HEK293T (cell line): ENCODE measurements at regions not wholly inside any gene's neighbourhood (a gene's known extent, or its start where the extent isn't known, plus 50 kb on each side); places are given as distances from the start of the nearest gene placed in this dataset.

Experiments
- CTCF ChIA-PET: fragments of 350-600 bp; formaldehyde crosslinking; extraction: SDS; loops from one replicate; lab custom pipeline; 2021; ENCODE audit warnings: antibody characterized with exemption, inconsistent platforms; lab: Yijun Ruan, JAX
- POLR2A ChIA-PET: fragments of 350-600 bp; formaldehyde crosslinking; extraction: SDS; loops from one replicate; lab custom pipeline; 2020; ENCODE audit warnings: antibody characterized with exemption, inconsistent platforms; lab: Yijun Ruan, JAX
- DNase-seq: peaks from one replicate; pipeline ENCODE4 v3.0.0; 2012; ENCODE audit warnings: mixed read lengths; ENCODE audit errors: extremely low spot score
- ARNT ChIP-seq: fragments of 450-650 bp; IDR thresholded peaks from 2 replicates; pipeline ENCODE4 v1.6.1; 2017; ENCODE audit warnings: mild to moderate bottlenecking
- BHLHE40 ChIP-seq: fragments of 450-650 bp; IDR thresholded peaks from 2 replicates; pipeline ENCODE4 v1.6.1; 2016; ENCODE audit warnings: mild to moderate bottlenecking, moderate library complexity, borderline replicate concordance
- CTBP1 ChIP-seq: fragments of 450-650 bp; IDR thresholded peaks from 2 replicates; pipeline ENCODE4 v1.6.1; 2016; ENCODE audit warnings: borderline replicate concordance
- ELF4 ChIP-seq: fragments of 450-650 bp; IDR thresholded peaks from 2 replicates; pipeline ENCODE4 v1.6.1; 2017; ENCODE audit warnings: antibody characterized with exemption
- FOXA1 ChIP-seq: fragments of 450-650 bp; IDR thresholded peaks from 2 replicates; pipeline ENCODE4 v1.6.1; 2016; ENCODE audit warnings: mild to moderate bottlenecking
- FOXK2 ChIP-seq: fragments of 450-650 bp; IDR thresholded peaks from 2 replicates; pipeline ENCODE4 v1.6.1; 2016; ENCODE audit warnings: mild to moderate bottlenecking
- FOXM1 ChIP-seq: fragments of 450-650 bp; IDR thresholded peaks from 2 replicates; pipeline ENCODE4 v1.6.1; 2017; ENCODE audit warnings: mild to moderate bottlenecking, borderline replicate concordance
- HDGF ChIP-seq: fragments of 450-650 bp; IDR thresholded peaks from 2 replicates; pipeline ENCODE4 v1.6.1; 2017; ENCODE audit warnings: antibody characterized with exemption, borderline replicate concordance
- L3MBTL2 ChIP-seq: fragments of 450-650 bp; conservative IDR thresholded peaks from 2 replicates; pipeline ENCODE4 v1.6.1; 2016; ENCODE audit warnings: mild to moderate bottlenecking
- LEF1 ChIP-seq: fragments of 450-650 bp; IDR thresholded peaks from 2 replicates; pipeline ENCODE4 v1.6.1; 2017; ENCODE audit warnings: mild to moderate bottlenecking, borderline replicate concordance
- NFRKB ChIP-seq: fragments of 450-650 bp; IDR thresholded peaks from 2 replicates; pipeline ENCODE4 v1.6.1; 2016; ENCODE audit warnings: mild to moderate bottlenecking, moderate library complexity
- PKNOX1 ChIP-seq: fragments of 450-650 bp; IDR thresholded peaks from 2 replicates; pipeline ENCODE4 v1.6.1; 2016
- SP1 ChIP-seq: fragments of 450-650 bp; IDR thresholded peaks from 2 replicates; pipeline ENCODE4 v1.6.1; 2017
- SUZ12 ChIP-seq: fragments of 450-650 bp; IDR thresholded peaks from 2 replicates; pipeline ENCODE4 v1.6.1; 2016; ENCODE audit warnings: mild to moderate bottlenecking
- TARDBP ChIP-seq: fragments of 450-650 bp; IDR thresholded peaks from 2 replicates; pipeline ENCODE4 v1.6.1; 2016
- ZNF384 ChIP-seq: fragments of 450-650 bp; IDR thresholded peaks from 2 replicates; pipeline ENCODE4 v1.6.1; 2016

GRCh38 chr7:142375710-142376313 lies 118.0 kb upstream of the PRSS58 start:
- POLR2A ChIA-PET = no interaction called here
- DNase-seq = no peak
- TF ChIP-seq FOXK2 (no peak), SUZ12 (no peak), BHLHE40 (no peak), L3MBTL2 (no peak), ELF4 (no peak), ARNT (no peak), NFRKB (no peak), FOXM1 (no peak), HDGF (no peak), PKNOX1 (no peak), CTBP1 (no peak), TARDBP (no peak), SP1 (no peak), ZNF384 (no peak), LEF1 (no peak), FOXA1 (no peak)
- CTCF ChIA-PET = interaction anchor here (0.9 to 1.7 kb wide), 4 partner anchors 11 to 407 kb away, joined by 3 to 13 read pairs (median 3); no protein-coding TSS in a partner anchor

- TF ChIP-seq FOXK2 = no peak
- TF ChIP-seq L3MBTL2 = no peak
- TF ChIP-seq HDGF = no peak
- no peak for TF ChIP-seq PKNOX1
- no peak for TF ChIP-seq CTBP1
- TF ChIP-seq NFRKB = no peak
- no peak for DNase-seq
- CTCF ChIA-PET = interaction anchor here (0.8 to 1.4 kb wide), 4 partner anchors 15 to 219 kb away, joined by 3 to 4 read pairs (median 4); no protein-coding TSS in a partner anchor
- POLR2A ChIA-PET = interaction anchor here (1.0 kb wide), 1 partner anchor 9 kb away, joined by 3 read pairs; no protein-coding TSS in a partner anchor
Observed at GRCh38 chr7:142372727-142373126, 114.9 kb upstream of the PRSS58 start.

GRCh38 chr7:142371586-142372377 lies 113.9 kb upstream of the PRSS58 start:
- ChIA-PET CTCF (interaction anchor here (0.7 to 0.8 kb wide), 2 partner anchors 17 to 218 kb away, joined by 3 read pairs; no protein-coding TSS in a partner anchor), POLR2A (no interaction called here)
- no peak for DNase-seq
- TF ChIP-seq BHLHE40 = no peak
- TF ChIP-seq FOXK2 = no peak
- no peak for TF ChIP-seq CTBP1
- TF ChIP-seq SP1 = no peak
- TF ChIP-seq ELF4 = no peak

GRCh38 chr7:142365410-142365842 lies 107.6 kb upstream of the PRSS58 start:
- ChIA-PET POLR2A (no interaction called here), CTCF (no interaction called here)
- TF ChIP-seq PKNOX1 = no peak
- no peak for TF ChIP-seq BHLHE40
- TF ChIP-seq CTBP1 = no peak
- TF ChIP-seq SP1 = no peak
- no peak for TF ChIP-seq TARDBP
- TF ChIP-seq ZNF384 = no peak
- no peak for TF ChIP-seq HDGF
- no peak for TF ChIP-seq FOXK2
- TF ChIP-seq LEF1 = no peak
- TF ChIP-seq FOXM1 = no peak
- TF ChIP-seq ARNT = no peak
- TF ChIP-seq NFRKB = no peak
- TF ChIP-seq FOXA1 = no peak
- no peak for TF ChIP-seq ELF4
- no peak for TF ChIP-seq L3MBTL2
- no peak for DNase-seq

GRCh38 chr7:142364551-142364950 lies 106.7 kb upstream of the PRSS58 start:
- ChIA-PET CTCF (interaction anchor here (1.1 kb wide), 1 partner anchor 21 kb away, joined by 5 read pairs; no protein-coding TSS in a partner anchor), POLR2A (no interaction called here)
- no peak for DNase-seq
- TF ChIP-seq TARDBP (no peak), NFRKB (no peak), ZNF384 (no peak), ARNT (no peak), LEF1 (no peak), CTBP1 (no peak), SP1 (no peak), FOXK2 (no peak), HDGF (no peak), FOXA1 (no peak), FOXM1 (no peak), PKNOX1 (no peak), BHLHE40 (no peak), SUZ12 (no peak), L3MBTL2 (no peak), ELF4 (no peak)
